LNCaP clone FGC (cell line): ENCODE measurements at regions not wholly inside any gene's neighbourhood (a gene's known extent, or its start where the extent isn't known, plus 50 kb on each side); places are given as distances from the start of the nearest gene placed in this dataset.

ENCODE experiments used
- DNase-seq: peaks from one replicate; pipeline ENCODE4 v3.0.0-alpha.2; 2011; ENCODE audit warnings: low read depth
- H3K4me3 ChIP-seq: 2 replicates; pipeline ENCODE4 v1.5.1; 2011; ENCODE audit warnings: mild to moderate bottlenecking, low read depth, low read length, control low read depth
- CTCF ChIP-seq: IDR thresholded peaks from 2 replicates; pipeline ENCODE4 v1.5.1; 2012; ENCODE audit warnings: mild to moderate bottlenecking; ENCODE audit not compliant: control insufficient read depth, insufficient read depth; ENCODE audit errors: extremely low read depth

- no peak for TF ChIP-seq CTCF
- no peak for DNase-seq
- H3K4me3 ChIP-seq: no peak overlapping the region
These were observed 153.4 kb downstream of the NDUFA10 start for GRCh38 chr2:239871481-239872435.

GRCh38 chr2:239870863-239871262 is 154.3 kb downstream of the NDUFA10 start:
- DNase-seq: no peak
- no peak overlapping the region for H3K4me3 ChIP-seq
- no peak for TF ChIP-seq CTCF

GRCh38 chr2:239870276-239870675 is 154.9 kb downstream of the NDUFA10 start:
- DNase-seq: no peak
- H3K4me3 ChIP-seq: no peak overlapping the region
- no peak for TF ChIP-seq CTCF

GRCh38 chr2:239869272-239870155 is 155.6 kb downstream of the NDUFA10 start:
- no peak overlapping the region for H3K4me3 ChIP-seq
- no peak for DNase-seq
- TF ChIP-seq CTCF: no peak

GRCh38 chr2:239868556-239869181 is 156.5 kb downstream of the NDUFA10 start:
- no peak for DNase-seq
- H3K4me3 ChIP-seq: no peak overlapping the region
- no peak for TF ChIP-seq CTCF

- no peak for TF ChIP-seq CTCF
- no peak for DNase-seq
These were observed 158.4 kb downstream of the NDUFA10 start for GRCh38 chr2:239866778-239867177.

More at GRCh38 chr2:239866778-239867177, 158.4 kb downstream of the NDUFA10 start:
- H3K4me3 ChIP-seq: no peak overlapping the region
